NCI-H1048 (cell line): ENCODE measurements at regions not wholly inside any gene's neighbourhood (a gene's known extent, or its start where the extent isn't known, plus 50 kb on each side); places are given as distances from the start of the nearest gene placed in this dataset.
"Not testable (repeated sequence)": the region's sequence is repeated elsewhere in the genome, so short reads cannot be mapped to it uniquely, and the experiment has no call there.

Experiments
- DNase-seq: peaks from one replicate; lab custom pipeline; 2025; lab: John Stamatoyannopoulos, UW

GRCh38 chr1:193914871-193915270 is 728.5 kb upstream of the B3GALT2 start:
- no peak for DNase-seq

GRCh38 chr1:193909406-193910082 is 723.1 kb upstream of the B3GALT2 start:
- no peak for DNase-seq

GRCh38 chr1:193905288-193906085 is 719.1 kb upstream of the B3GALT2 start:
- DNase-seq, result no peak

- DNase-seq, result no peak
Measured at GRCh38 chr1:193891788-193892187, 705.4 kb upstream of the B3GALT2 start.

- no peak for DNase-seq
Measured at GRCh38 chr1:193890935-193891334, 704.5 kb upstream of the B3GALT2 start.

GRCh38 chr1:193884848-193885558 is 698.6 kb upstream of the B3GALT2 start:
- DNase-seq, result no peak

GRCh38 chr1:193877920-193878319 is 691.5 kb upstream of the B3GALT2 start:
- not testable (repeated sequence) for DNase-seq

- no peak for DNase-seq
Measured at GRCh38 chr1:193868425-193868824, 682.0 kb upstream of the B3GALT2 start.

- DNase-seq, result no peak
Measured at GRCh38 chr1:193856261-193856660, 669.8 kb upstream of the B3GALT2 start.

GRCh38 chr1:193850745-193851144 is 664.3 kb upstream of the B3GALT2 start:
- DNase-seq, result no peak

- no peak for DNase-seq
Measured at GRCh38 chr1:193846876-193847604, 660.6 kb upstream of the B3GALT2 start.

GRCh38 chr1:193846411-193846810 is 660.0 kb upstream of the B3GALT2 start:
- DNase-seq, result no peak

- DNase-seq, result no peak
Measured at GRCh38 chr1:193841857-193842256, 655.4 kb upstream of the B3GALT2 start.

GRCh38 chr1:193831465-193831864 is 645.1 kb upstream of the B3GALT2 start:
- no peak for DNase-seq

- DNase-seq, result no peak
Measured at GRCh38 chr1:193827516-193827915, 641.1 kb upstream of the B3GALT2 start.

- peak; percentile 99 for DNase-seq
Measured at GRCh38 chr1:193819376-193819775, 633.0 kb upstream of the B3GALT2 start.

- DNase-seq, result no peak
Measured at GRCh38 chr1:193807208-193807607, 620.8 kb upstream of the B3GALT2 start.

GRCh38 chr1:193806079-193807048 is 620.0 kb upstream of the B3GALT2 start:
- no peak for DNase-seq

- DNase-seq, result no peak
Measured at GRCh38 chr1:193799948-193800690, 613.7 kb upstream of the B3GALT2 start.

- DNase-seq, result no peak
Measured at GRCh38 chr1:193799371-193799770, 613.0 kb upstream of the B3GALT2 start.
